H1 (cell line): ENCODE measurements at regions not wholly inside any gene's neighbourhood (a gene's known extent, or its start where the extent isn't known, plus 50 kb on each side); places are given as distances from the start of the nearest gene placed in this dataset.

ENCODE experiments used
- CTCF ChIA-PET: fragments of 300-600 bp; sonication (Branson Sonifier 250); formaldehyde crosslinking; loops from one replicate; lab custom pipeline; 2021; ENCODE audit not compliant: partially characterized antibody; lab: Charles Lee
- POLR2A ChIA-PET: fragments of 300-600 bp; sonication (Branson Sonifier 250); formaldehyde crosslinking; loops from one replicate; lab custom pipeline; 2021; ENCODE audit warnings: inconsistent platforms; ENCODE audit not compliant: partially characterized antibody; lab: Charles Lee
- DNase-seq, 2 experiments: peaks; one replicate each; pipeline versions ENCODE4 v3.0.0 to v3.0.0-alpha.2; 2010 to 2022; ENCODE audit warnings: low spot score in 2 of 2, low read depth in 1 of 2, mixed read lengths in 1 of 2
- FAIRE-seq: peaks from 2 replicates; lab custom pipeline; 2011; peaks lifted over from hg19 to GRCh38; lab: Jason Lieb, UNC
- H2AFZ ChIP-seq: 2 replicates; pipeline ENCODE4 v1.8.1; 2012; ENCODE audit warnings: low read length, inconsistent platforms
- H2AK5ac ChIP-seq: 2 replicates; pipeline ENCODE4 v1.6.1; 2013; ENCODE audit warnings: low read depth, low read length
- H2BK120ac ChIP-seq: replicated peaks from 2 replicates; pipeline ENCODE3; 2013; ENCODE audit warnings: low read depth, low read length, inconsistent platforms
- H2BK12ac ChIP-seq: 2 replicates; pipeline ENCODE4 v1.6.1; 2013; ENCODE audit warnings: low read depth, low read length
- H2BK15ac ChIP-seq: 2 replicates; pipeline ENCODE4 v1.6.1; 2013; ENCODE audit warnings: low read length
- H2BK20ac ChIP-seq: 2 replicates; pipeline ENCODE4 v1.6.1; 2013; ENCODE audit warnings: low read length
- H2BK5ac ChIP-seq: 2 replicates; pipeline ENCODE4 v1.6.1; 2013; ENCODE audit warnings: low read depth, low read length
- H3K14ac ChIP-seq: 2 replicates; pipeline ENCODE4 v1.6.1; 2013; ENCODE audit warnings: inconsistent platforms; ENCODE audit not compliant: insufficient read length
- H3K18ac ChIP-seq: 2 replicates; pipeline ENCODE4 v1.6.1; 2013; ENCODE audit warnings: low read length; ENCODE audit errors: extremely low read depth
- H3K23ac ChIP-seq: 2 replicates; pipeline ENCODE4 v1.6.1; 2013; ENCODE audit warnings: inconsistent platforms; ENCODE audit not compliant: insufficient read length
- H3K23me2 ChIP-seq: 2 replicates; pipeline ENCODE4 v1.6.1; 2013; ENCODE audit warnings: low read depth, low read length
- H3K27ac ChIP-seq: 2 replicates; pipeline ENCODE4 v1.6.1; 2011; ENCODE audit warnings: low read depth, low read length, inconsistent platforms
- H3K27me3 ChIP-seq, 4 experiments: replicated peaks in 1 of 4; 1 replicate in 1 of 4; 2 replicates in 3 of 4; pipeline versions ENCODE4 v1.6.1 to v1.8.1; 2011 to 2013; ENCODE audit warnings: low read length in 3 of 4, mild to moderate bottlenecking in 3 of 4, inconsistent platforms in 2 of 4, mixed read lengths in 2 of 4, moderate library complexity in 1 of 4; ENCODE audit not compliant: control insufficient read depth in 3 of 4, insufficient read depth in 3 of 4; ENCODE audit errors: extremely low read depth in 1 of 4
- H3K36me3 ChIP-seq, 4 experiments: 2 replicates each; pipeline versions ENCODE4 v1.6.1 to v1.8.1; 2011 to 2013; ENCODE audit warnings: mild to moderate bottlenecking in 4 of 4, low read length in 3 of 4, moderate library complexity in 2 of 4, control low read depth in 1 of 4, inconsistent platforms in 1 of 4; ENCODE audit not compliant: insufficient read depth in 4 of 4, control insufficient read depth in 2 of 4
- H3K4ac ChIP-seq: replicated peaks from 2 replicates; pipeline ENCODE3; 2013; ENCODE audit warnings: low read length, low read depth, mixed read lengths, inconsistent platforms; ENCODE audit not compliant: insufficient read length
- H3K4me1 ChIP-seq, 4 experiments: replicated peaks in 1 of 4; 1 replicate in 1 of 4; 2 replicates in 3 of 4; pipeline versions ENCODE4 v1.6.1 to v1.8.1; 2011 to 2013; ENCODE audit warnings: low read length in 3 of 4, inconsistent platforms in 2 of 4, mixed read lengths in 1 of 4; ENCODE audit not compliant: insufficient read depth in 4 of 4, control insufficient read depth in 3 of 4
- H3K4me2 ChIP-seq, 2 experiments: 2 replicates each; pipeline versions ENCODE4 v1.6.1 to v1.8.1; 2011 to 2013; ENCODE audit warnings: low read depth in 2 of 2, low read length in 2 of 2, control low read depth in 1 of 2, inconsistent platforms in 1 of 2, mild to moderate bottlenecking in 1 of 2; ENCODE audit not compliant: insufficient read depth in 1 of 2
- H3K4me3 ChIP-seq, 4 experiments: fragments of 200-600, 300-600 bp in 1 of 4; sonication (generic), shearing (Covaris generic), sonication (Bioruptor Twin) in 1 of 4; 2 replicates each; pipeline versions ENCODE4 v1.5.1 to v1.8.1; 2011 to 2016; ENCODE audit warnings: low read length in 4 of 4, low read depth in 3 of 4, control low read depth in 2 of 4, inconsistent platforms in 2 of 4, mild to moderate bottlenecking in 2 of 4, mixed read lengths in 1 of 4, moderate library complexity in 1 of 4; ENCODE audit not compliant: insufficient read depth in 2 of 4; ENCODE audit errors: extremely low read depth in 1 of 4
- H3K56ac ChIP-seq: replicated peaks from 2 replicates; pipeline ENCODE3; 2013; ENCODE audit warnings: low read depth, mild to moderate bottlenecking, mixed read lengths, low read length, inconsistent platforms; ENCODE audit not compliant: insufficient read length
- H3K79me1 ChIP-seq: 2 replicates; pipeline ENCODE4 v1.6.1; 2013; ENCODE audit warnings: low read depth, low read length, control low read depth
- H3K79me2 ChIP-seq, 2 experiments: 2 replicates each; pipeline versions ENCODE4 v1.6.1 to v1.8.1; 2012 to 2013; ENCODE audit warnings: low read length in 2 of 2, mild to moderate bottlenecking in 2 of 2, inconsistent platforms in 1 of 2; ENCODE audit not compliant: insufficient read depth in 2 of 2, control insufficient read depth in 1 of 2
- H3K9ac ChIP-seq, 4 experiments: replicated peaks in 1 of 4; 1 replicate in 1 of 4; 2 replicates in 3 of 4; pipeline versions ENCODE4 v1.6.1 to v1.8.1; 2011 to 2013; ENCODE audit warnings: low read depth in 3 of 4, low read length in 3 of 4, control low read depth in 2 of 4, mild to moderate bottlenecking in 2 of 4, moderate library complexity in 2 of 4, inconsistent platforms in 1 of 4; ENCODE audit errors: extremely low read depth in 1 of 4
- H3K9me3 ChIP-seq, 2 experiments: 2 replicates each; pipeline versions ENCODE4 v1.6.1 to v1.8.1; 2012 to 2013; ENCODE audit warnings: mild to moderate bottlenecking in 2 of 2, moderate library complexity in 2 of 2, control low read depth in 1 of 2, inconsistent platforms in 1 of 2, low read depth in 1 of 2, low read length in 1 of 2, mixed read lengths in 1 of 2; ENCODE audit not compliant: insufficient read depth in 2 of 2
- H4K20me1 ChIP-seq, 2 experiments: replicated peaks in 1 of 2; 2 replicates each; pipeline versions ENCODE3 to v1.8.1; 2011 to 2013; ENCODE audit warnings: inconsistent platforms in 2 of 2, low read length in 2 of 2, mild to moderate bottlenecking in 1 of 2; ENCODE audit not compliant: insufficient read depth in 2 of 2, control insufficient read depth in 1 of 2
- H4K5ac ChIP-seq: 2 replicates; pipeline ENCODE4 v1.6.1; 2013; ENCODE audit warnings: low read length, low read depth, mixed read lengths, inconsistent platforms; ENCODE audit not compliant: insufficient read length
- H4K8ac ChIP-seq: 2 replicates; pipeline ENCODE4 v1.8.0; 2013; ENCODE audit warnings: mild to moderate bottlenecking, moderate library complexity, low read length, inconsistent platforms; ENCODE audit not compliant: insufficient read depth; ENCODE audit errors: extremely low read depth
- H4K91ac ChIP-seq: replicated peaks from 2 replicates; pipeline ENCODE3; 2013; ENCODE audit warnings: low read length, mixed read lengths, inconsistent platforms; ENCODE audit not compliant: insufficient read length
- CHD1 ChIP-seq: IDR thresholded peaks from 2 replicates; pipeline ENCODE4 v1.6.1; 2012; ENCODE audit warnings: low read depth, low read length, improper control_type of control experiment
- JUND ChIP-seq: IDR thresholded peaks from 2 replicates; pipeline ENCODE4 v1.6.1; 2011; ENCODE audit warnings: mild to moderate bottlenecking, improper control_type of control experiment, low read length
- POLR2AphosphoS5 ChIP-seq: IDR thresholded peaks from 2 replicates; pipeline ENCODE4 v1.6.1; 2011; ENCODE audit warnings: low read depth, low read length
- RBBP5 ChIP-seq: IDR thresholded peaks from 2 replicates; pipeline ENCODE4 v1.7.1; 2012; ENCODE audit warnings: low read depth, mild to moderate bottlenecking, inconsistent platforms, low read length, moderate library complexity, borderline replicate concordance
- SRF ChIP-seq: IDR thresholded peaks from 2 replicates; pipeline ENCODE4 v1.6.1; 2011; ENCODE audit warnings: mild to moderate bottlenecking, low read depth, low read length, moderate library complexity
- TBP ChIP-seq: IDR thresholded peaks from 2 replicates; pipeline ENCODE4 v1.6.1; 2011; ENCODE audit warnings: low read depth, low read length, improper control_type of control experiment
- WGBS, 2 experiments: shearing (Covaris generic) in 1 of 2; methylation state at CpG; one replicate each; pipeline versions ENCODE4 v1.1.6 to v1.1.7; 2013 to 2015; ENCODE audit warnings: low lambda C conversion rate in 2 of 2, mixed read lengths in 2 of 2, inconsistent platforms in 1 of 2, low coverage in 1 of 2, missing lambda C conversion rate in 1 of 2; ENCODE audit not compliant: insufficient replicate concordance in 2 of 2, insufficient coverage in 1 of 2, insufficient read length in 1 of 2; ENCODE audit errors: extremely low coverage in 1 of 2, missing lambda C conversion rate in 1 of 2; 5-methylcytosine and 5-hydroxymethylcytosine counted together
- TF ChIP-seq, protein P1 (sequence below): IDR thresholded peaks from 2 replicates; pipeline ENCODE4 v1.6.1; 2012; ENCODE audit warnings: inconsistent platforms
- TF ChIP-seq, protein P2 (sequence below): IDR thresholded peaks from 2 replicates; pipeline ENCODE4 v1.6.1; 2012; ENCODE audit warnings: low read length, inconsistent platforms

DNA sequence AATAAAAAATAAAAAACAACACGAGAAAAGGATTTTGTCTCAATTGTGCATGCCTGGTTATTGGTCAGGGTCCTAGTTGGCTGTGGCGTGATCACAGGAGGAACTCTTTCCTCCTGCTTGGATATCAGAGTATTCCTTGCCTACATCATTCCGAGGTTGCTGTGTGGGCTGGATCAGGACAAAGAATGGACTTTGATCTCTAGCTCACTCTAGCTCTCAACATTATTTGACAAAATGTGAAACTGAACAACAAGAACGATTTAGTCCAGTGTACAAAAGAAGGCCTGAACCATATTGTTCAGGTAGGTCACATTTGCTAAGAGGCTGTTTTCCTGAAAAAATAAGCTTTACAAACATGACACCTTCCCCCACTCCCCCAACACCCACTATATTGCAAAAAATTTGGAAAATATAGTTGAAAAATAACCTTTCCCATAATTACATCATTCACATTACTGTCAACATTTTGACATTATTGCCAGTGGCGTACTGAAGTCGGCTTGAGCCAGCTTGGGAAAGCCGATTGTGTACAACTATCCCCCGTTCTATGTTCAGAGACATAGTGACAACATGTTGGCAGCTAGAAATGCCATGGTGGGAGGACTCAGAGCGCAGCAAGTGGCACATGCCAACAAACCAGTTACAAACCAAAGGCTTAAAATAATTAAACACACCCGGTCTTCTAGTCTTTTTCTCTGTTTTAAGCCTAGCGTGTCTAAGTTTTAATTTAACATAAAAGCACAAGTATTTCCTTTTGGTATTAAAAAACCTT, 179.0 kb downstream of the LPIN1 start:
- H3K18ac ChIP-seq, result no peak overlapping the region
- FAIRE-seq, result no peak

More for the DNA sequence above, 179.0 kb downstream of the LPIN1 start:
- H4K5ac ChIP-seq, result no peak overlapping the region
- no peaks in the 10 kb centered on the region for H4K20me1 ChIP-seq
- no peak overlapping the region for H3K4me3 ChIP-seq
- H2AK5ac ChIP-seq, result no peak overlapping the region
- H3K79me2 ChIP-seq, result no peaks in the 10 kb centered on the region
- H2BK15ac ChIP-seq, result 0 out of 2 replicates have a peak overlapping the region, but pooled peaks have one; percentile 26
- TF ChIP-seq JUND (no peak), POLR2AphosphoS5 (no peak), SRF (no peak), RBBP5 (no peak), CHD1 (no peak), TBP (no peak)
- TF ChIP-seq, protein P1, sequence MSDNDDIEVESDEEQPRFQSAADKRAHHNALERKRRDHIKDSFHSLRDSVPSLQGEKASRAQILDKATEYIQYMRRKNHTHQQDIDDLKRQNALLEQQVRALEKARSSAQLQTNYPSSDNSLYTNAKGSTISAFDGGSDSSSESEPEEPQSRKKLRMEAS, result no peak
- TF ChIP-seq, protein P2, sequence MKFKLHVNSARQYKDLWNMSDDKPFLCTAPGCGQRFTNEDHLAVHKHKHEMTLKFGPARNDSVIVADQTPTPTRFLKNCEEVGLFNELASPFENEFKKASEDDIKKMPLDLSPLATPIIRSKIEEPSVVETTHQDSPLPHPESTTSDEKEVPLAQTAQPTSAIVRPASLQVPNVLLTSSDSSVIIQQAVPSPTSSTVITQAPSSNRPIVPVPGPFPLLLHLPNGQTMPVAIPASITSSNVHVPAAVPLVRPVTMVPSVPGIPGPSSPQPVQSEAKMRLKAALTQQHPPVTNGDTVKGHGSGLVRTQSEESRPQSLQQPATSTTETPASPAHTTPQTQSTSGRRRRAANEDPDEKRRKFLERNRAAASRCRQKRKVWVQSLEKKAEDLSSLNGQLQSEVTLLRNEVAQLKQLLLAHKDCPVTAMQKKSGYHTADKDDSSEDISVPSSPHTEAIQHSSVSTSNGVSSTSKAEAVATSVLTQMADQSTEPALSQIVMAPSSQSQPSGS, result no peak
- H2BK12ac ChIP-seq, result no peak overlapping the region
- H2BK5ac ChIP-seq, result 0 out of 2 replicates have a peak overlapping the region, but pooled peaks have one; percentile 40
- no peaks in the 10 kb centered on the region for H3K23me2 ChIP-seq
- no peak overlapping the region for H3K14ac ChIP-seq
- no peak overlapping the region for H3K9ac ChIP-seq
- H2BK120ac ChIP-seq, result no peak overlapping the region
- no peak overlapping the region for H2AFZ ChIP-seq
- H3K36me3 ChIP-seq, result no peaks in the 10 kb centered on the region
- H3K4me2 ChIP-seq, result no peak overlapping the region
- no peak overlapping the region for H2BK20ac ChIP-seq
- H3K27ac ChIP-seq, result no peak overlapping the region
- ChIA-PET CTCF (no interaction called here), POLR2A (no interaction called here)
- H3K4me1 ChIP-seq, result peaks cover 0 to 6% (median 2%) of the 10 kb centered on the region in 4 experiments; a peak in 4 of 7 replicates
- no peak overlapping the region for H3K56ac ChIP-seq
- no peaks in the 10 kb centered on the region; a peak in 1 of 4 replicates for H3K9me3 ChIP-seq
- DNase-seq, result no peak
- no peak overlapping the region for H3K23ac ChIP-seq
- H4K91ac ChIP-seq, result no peak overlapping the region
- no peaks in the 10 kb centered on the region; a peak in 1 of 7 replicates for H3K27me3 ChIP-seq
- WGBS, 2 experiments, result 92% methylated on average over 11 of the region's 11 CpGs; no CpG with 5 or more reads in 1 of the 2 experiments
- H3K79me1 ChIP-seq, result no peaks in the 10 kb centered on the region
- no peak overlapping the region for H4K8ac ChIP-seq
- H3K4ac ChIP-seq, result no peak overlapping the region
